Activated CD8-positive, alpha-beta T cell treated with anti-CD3 and anti-CD28 coated beads for 36 hours (primary cell): ENCODE measurements at regions not wholly inside any gene's neighbourhood (a gene's known extent, or its start where the extent isn't known, plus 50 kb on each side); places are given as distances from the start of the nearest gene placed in this dataset.

Experiments
- ATAC-seq: fragments of 200-7000 bp; cut with Tn5 transposase; one replicate; pipeline ENCODE4 v1.10.0; 2021; ENCODE audit warnings: mild to moderate bottlenecking, moderate library complexity
- CTCF ChIA-PET: fragments of 350-600 bp; sonication (Branson Sonifier 250); formaldehyde crosslinking; loops from one replicate; lab custom pipeline; 2021; ENCODE audit warnings: antibody characterized with exemption; lab: Charles Lee
- POLR2A ChIA-PET: fragments of 350-600 bp; sonication (Branson Sonifier 250); formaldehyde crosslinking; loops from one replicate; lab custom pipeline; 2021; ENCODE audit warnings: antibody characterized with exemption; lab: Charles Lee
- DNase-seq: peaks from one replicate; pipeline ENCODE4 v3.0.0-alpha.2; 2020
- H3K27ac Mint-ChIP-seq: one replicate; pipeline ENCODE4 v1.8.0; 2021; ENCODE audit warnings: mild to moderate bottlenecking, mixed read lengths
- H3K27me3 Mint-ChIP-seq: one replicate; pipeline ENCODE4 v1.8.0; 2021; ENCODE audit warnings: mixed read lengths
- H3K36me3 Mint-ChIP-seq: one replicate; pipeline ENCODE4 v1.8.0; 2021; ENCODE audit warnings: low read depth, mixed read lengths
- H3K4me1 Mint-ChIP-seq: one replicate; pipeline ENCODE4 v1.8.0; 2021; ENCODE audit warnings: low read depth, mixed read lengths
- H3K4me3 Mint-ChIP-seq: one replicate; pipeline ENCODE4 v1.8.0; 2021; ENCODE audit warnings: mild to moderate bottlenecking, moderate library complexity, mixed read lengths
- H3K9me3 Mint-ChIP-seq: one replicate; pipeline ENCODE4 v1.8.0; 2021; ENCODE audit warnings: mixed read lengths
- CTCF ChIP-seq: fragments of 200-600 bp; IDR thresholded peaks from one replicate; pipeline ENCODE4 v1.8.0; 2022; ENCODE audit warnings: antibody characterized with exemption, mild to moderate bottlenecking
- intact Hi-C: fragments of 100-400 bp; cut with micrococcal nuclease; formaldehyde crosslinking; loops from one replicate; pipeline ENCODE4 v1.10.0; 2022

- intact Hi-C loops: no loop called here
- DNase-seq: no peak
- ChIA-PET CTCF (interaction anchor here (1.0 to 1.7 kb wide), 2 partner anchors 12 to 18 kb away, joined by 3 read pairs; no protein-coding TSS in a partner anchor), POLR2A (no interaction called here)
- ATAC-seq: no peak
- TF ChIP-seq CTCF: no peak
- no peaks in the 10 kb centered on the region for H3K9me3 Mint-ChIP-seq
- peaks cover 1% of the 10 kb centered on the region for H3K27me3 Mint-ChIP-seq
- H3K27ac Mint-ChIP-seq: no peak overlapping the region
- peaks cover 6% of the 10 kb centered on the region for H3K4me1 Mint-ChIP-seq
- no peak overlapping the region for H3K4me3 Mint-ChIP-seq
- H3K36me3 Mint-ChIP-seq: no peaks in the 10 kb centered on the region
These were observed 175.1 kb upstream of the SFSWAP start for GRCh38 chr12:131535779-131536178.

- POLR2A ChIA-PET: no interaction called here
These were observed 174.6 kb upstream of the SFSWAP start for GRCh38 chr12:131536337-131536736.

GRCh38 chr12:131536766-131537165 is 174.1 kb upstream of the SFSWAP start:
- peaks cover 8% of the 10 kb centered on the region for H3K4me1 Mint-ChIP-seq
- CTCF ChIA-PET: interaction anchor here (1.7 kb wide), 1 partner anchor 11 kb away, joined by 3 read pairs; no protein-coding TSS in a partner anchor
- H3K36me3 Mint-ChIP-seq: no peaks in the 10 kb centered on the region
- peaks cover 2% of the 10 kb centered on the region for H3K9me3 Mint-ChIP-seq
- POLR2A ChIA-PET: no interaction called here
- ATAC-seq (no peak), DNase-seq (no peak)
- no peaks in the 10 kb centered on the region for H3K27me3 Mint-ChIP-seq
- no peak overlapping the region for H3K4me3 Mint-ChIP-seq
- no peak overlapping the region for H3K27ac Mint-ChIP-seq
- intact Hi-C loops: no loop called here
- no peak for TF ChIP-seq CTCF

More at GRCh38 chr12:131536337-131536736, 174.6 kb upstream of the SFSWAP start:
- H3K4me1 Mint-ChIP-seq: peaks cover 7% of the 10 kb centered on the region
- no peaks in the 10 kb centered on the region for H3K36me3 Mint-ChIP-seq
- DNase-seq: peak; percentile 64
- peaks cover under 1% of the 10 kb centered on the region for H3K9me3 Mint-ChIP-seq
- no peaks in the 10 kb centered on the region for H3K27me3 Mint-ChIP-seq
- CTCF ChIA-PET: interaction anchor here (1.0 to 1.7 kb wide), 2 partner anchors 11 to 19 kb away, joined by 3 read pairs; no protein-coding TSS in a partner anchor
- intact Hi-C loops: no loop called here
- no peak for TF ChIP-seq CTCF
- H3K4me3 Mint-ChIP-seq: no peak overlapping the region
- no peak overlapping the region for H3K27ac Mint-ChIP-seq
- ATAC-seq: peak; percentile 84

- DNase-seq (no peak), ATAC-seq (no peak)
- CTCF ChIA-PET: interaction anchor here (1.7 kb wide), 1 partner anchor 10 kb away, joined by 3 read pairs; no protein-coding TSS in a partner anchor
- Mint-ChIP-seq H3K36me3 (no peaks in the 10 kb centered on the region), H3K9me3 (peaks cover 2% of the 10 kb centered on the region), H3K4me1 (peaks cover 8% of the 10 kb centered on the region), H3K27me3 (no peaks in the 10 kb centered on the region), H3K27ac (no peak overlapping the region), H3K4me3 (no peak overlapping the region)
- no peak for TF ChIP-seq CTCF
- POLR2A ChIA-PET: no interaction called here
- intact Hi-C loops: no loop called here
These were observed 173.5 kb upstream of the SFSWAP start for GRCh38 chr12:131537267-131537958.

- Mint-ChIP-seq H3K4me1 (peaks cover 8% of the 10 kb centered on the region), H3K36me3 (no peaks in the 10 kb centered on the region), H3K4me3 (no peak overlapping the region), H3K9me3 (peaks cover 2% of the 10 kb centered on the region), H3K27me3 (peaks cover 3% of the 10 kb centered on the region), H3K27ac (no peak overlapping the region)
- no peak for ATAC-seq
- ChIA-PET CTCF (no interaction called here), POLR2A (no interaction called here)
- intact Hi-C loops: no loop called here
- no peak for DNase-seq
- no peak for TF ChIP-seq CTCF
These were observed 171.5 kb upstream of the SFSWAP start for GRCh38 chr12:131539381-131539780.
